Eye (tissue), 1 donor: ENCODE measurements at regions not wholly inside any gene's neighbourhood (a gene's known extent, or its start where the extent isn't known, plus 50 kb on each side); places are given as distances from the start of the nearest gene placed in this dataset.
A peak's percentile ranks its signal among the peaks of the same experiment; 100 is the strongest.
"Not testable (repeated sequence)": the region's sequence is repeated elsewhere in the genome, so short reads cannot be mapped to it uniquely, and the experiment has no call there.

Experiments
- DNase-seq: peaks from one replicate; pipeline ENCODE4 v3.0.0-alpha.2; 2015

DNA sequence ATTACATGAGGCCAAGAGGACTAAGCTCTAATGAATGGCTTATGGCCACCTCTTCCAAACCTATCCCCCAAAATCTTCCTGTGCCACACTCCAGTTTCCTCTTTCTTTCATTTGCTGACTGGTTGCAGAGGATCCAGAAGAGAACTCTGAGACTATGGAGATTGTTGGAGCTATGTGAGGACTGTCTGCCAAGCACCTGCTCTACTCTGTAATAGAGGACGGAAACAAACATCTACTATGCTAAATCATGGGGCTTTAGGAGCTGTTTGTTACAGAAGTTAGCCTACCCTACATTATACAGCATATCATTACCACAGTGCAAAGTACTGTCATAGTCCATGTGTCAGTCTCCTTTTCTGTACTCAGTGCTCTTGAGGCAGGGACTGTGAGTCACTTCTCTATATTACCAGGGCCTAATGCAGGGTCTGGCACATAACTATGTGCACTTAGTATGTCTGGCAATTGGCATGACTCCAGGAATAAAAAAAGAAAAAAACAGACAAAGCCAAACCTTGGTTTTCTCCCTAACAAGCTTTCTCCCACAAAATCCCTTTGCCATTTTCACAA is 95.1 kb downstream of the RPAP3 start:
- no peak for DNase-seq

DNA sequence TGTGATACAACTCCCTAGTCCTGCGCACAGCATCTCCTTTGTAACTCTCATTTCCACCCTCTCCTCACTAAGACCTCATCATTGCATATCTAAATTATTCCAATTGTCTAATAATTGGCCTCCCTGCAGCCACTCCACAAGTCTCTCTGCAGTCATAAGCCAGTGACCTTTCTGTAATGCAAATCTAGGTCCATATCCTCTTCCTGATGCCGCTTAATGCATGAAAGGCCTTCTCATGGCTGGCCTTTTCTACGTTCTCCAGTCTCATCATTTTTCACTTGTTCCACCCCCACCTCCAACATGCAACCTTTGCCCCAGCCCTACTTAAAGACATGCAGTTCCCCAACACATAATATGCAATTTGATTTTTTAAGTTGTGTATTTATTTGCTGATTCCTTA is 96.0 kb downstream of the RPAP3 start:
- no peak for DNase-seq

DNA sequence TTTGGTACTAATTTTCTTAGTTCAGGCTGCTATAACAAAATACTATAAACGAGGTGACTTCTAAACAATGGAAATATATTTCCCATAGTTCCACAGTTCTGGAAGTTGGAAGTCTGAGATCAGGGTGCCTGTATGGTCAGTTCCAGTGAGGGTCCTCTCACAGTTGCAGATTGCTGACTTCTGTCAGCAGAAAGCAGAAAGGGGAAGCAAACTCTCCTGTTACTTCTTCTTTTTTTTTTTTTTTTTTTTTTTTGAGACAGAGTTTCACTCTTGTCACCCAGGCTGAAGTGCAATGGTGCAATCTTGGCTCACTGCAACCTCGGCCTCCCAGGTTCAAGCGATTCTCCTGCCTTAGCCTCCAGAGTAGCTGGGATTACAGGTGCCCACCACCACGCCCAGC is 97.2 kb downstream of the RPAP3 start:
- not testable (repeated sequence) for DNase-seq

DNA sequence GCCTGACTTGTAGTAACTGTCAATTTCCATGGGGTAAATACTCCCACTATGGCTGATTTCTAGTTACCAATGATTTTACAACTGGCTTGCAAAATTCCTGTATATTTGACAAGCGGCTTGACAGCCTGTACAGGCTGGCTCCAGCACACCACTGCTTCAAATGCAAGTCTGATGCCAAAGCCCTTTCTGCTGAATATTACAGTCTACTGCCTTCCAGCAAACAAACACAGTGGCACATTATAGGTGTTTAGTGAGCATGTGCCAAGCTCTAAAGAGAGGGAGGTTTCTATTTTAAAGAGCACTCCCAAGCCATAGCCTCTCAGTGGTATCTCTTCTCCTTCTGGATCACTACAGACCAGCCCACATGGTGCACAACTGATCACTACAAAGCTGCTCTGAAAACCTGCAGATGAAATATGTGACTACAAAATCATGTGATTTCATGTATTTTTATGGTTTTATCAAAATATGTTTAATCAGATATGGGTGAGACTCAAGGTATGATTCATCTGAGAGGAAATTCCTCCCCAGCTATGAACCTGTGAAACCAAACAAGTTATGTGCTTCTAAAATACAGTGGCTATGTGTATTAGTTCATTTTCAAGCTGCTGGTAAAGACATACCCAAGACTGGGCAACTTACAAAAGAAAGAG is 101.5 kb downstream of the RPAP3 start:
- DNase-seq: no peak

DNA sequence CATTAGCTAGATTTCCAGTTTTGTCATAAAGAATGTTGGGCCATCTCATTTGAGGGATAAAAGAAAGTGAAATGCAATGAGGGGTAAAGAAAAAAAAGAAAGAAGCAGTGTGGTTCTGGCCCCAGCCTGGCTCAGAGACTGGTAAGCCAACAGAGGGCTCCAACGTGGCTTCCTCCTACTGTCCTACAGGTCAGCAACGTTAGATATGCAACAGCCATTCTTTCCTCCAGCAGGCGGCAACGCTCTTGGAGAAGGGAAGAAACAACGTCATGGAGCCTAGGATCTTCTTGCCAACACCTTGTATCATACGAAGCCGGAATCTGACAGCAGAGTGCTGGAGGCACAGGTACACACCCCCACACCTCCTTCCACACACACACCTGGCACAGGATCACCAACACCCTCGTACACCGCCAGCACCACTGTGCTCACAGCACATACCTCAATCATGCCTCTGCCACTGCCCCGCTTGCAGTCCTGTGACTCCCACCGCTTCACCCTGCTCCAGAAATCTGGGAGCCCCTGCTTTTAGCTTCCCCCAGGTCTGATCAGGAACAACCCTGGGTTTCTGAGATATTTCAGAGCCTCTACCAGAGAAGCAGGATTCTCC is 102.8 kb downstream of the RPAP3 start:
- no peak for DNase-seq

DNA sequence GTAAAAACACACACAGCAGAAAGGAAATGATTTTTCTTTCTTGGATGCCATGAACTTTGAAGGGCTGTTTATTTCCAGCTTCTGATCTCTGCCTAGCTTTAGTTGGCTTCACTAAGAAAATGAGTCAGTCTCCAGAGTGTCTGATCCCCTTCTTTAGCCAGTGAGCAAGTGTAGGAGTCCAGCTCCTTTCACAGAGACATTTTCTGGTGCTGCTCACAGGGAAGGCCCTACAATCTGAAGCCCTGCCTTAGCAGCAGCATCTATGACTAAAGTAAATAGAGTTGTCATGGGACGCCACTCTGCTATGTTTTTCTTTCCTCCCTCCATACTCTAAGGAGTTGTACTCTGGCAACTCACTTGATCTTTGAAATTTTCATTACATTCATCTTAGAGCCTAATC is 103.5 kb downstream of the RPAP3 start:
- no peak for DNase-seq

DNA sequence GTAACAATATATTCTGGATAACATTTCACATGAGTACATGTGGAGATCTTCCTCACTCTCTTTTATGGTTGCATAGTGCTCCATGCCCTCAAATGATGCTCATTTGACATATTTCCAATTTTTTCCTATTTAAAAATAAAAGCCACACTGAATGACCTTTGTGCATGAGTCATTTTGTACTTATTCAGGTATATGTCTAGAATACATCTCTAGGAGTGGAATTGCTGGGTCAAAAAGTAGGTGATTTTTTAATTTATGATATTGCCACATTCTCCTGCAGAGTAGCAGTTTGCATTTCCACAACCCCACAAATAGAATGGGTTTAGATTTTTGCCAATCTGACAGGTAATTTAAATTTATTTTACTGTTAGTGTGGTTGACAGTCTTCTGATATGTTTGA is 104.8 kb downstream of the RPAP3 start:
- no peak for DNase-seq

DNA sequence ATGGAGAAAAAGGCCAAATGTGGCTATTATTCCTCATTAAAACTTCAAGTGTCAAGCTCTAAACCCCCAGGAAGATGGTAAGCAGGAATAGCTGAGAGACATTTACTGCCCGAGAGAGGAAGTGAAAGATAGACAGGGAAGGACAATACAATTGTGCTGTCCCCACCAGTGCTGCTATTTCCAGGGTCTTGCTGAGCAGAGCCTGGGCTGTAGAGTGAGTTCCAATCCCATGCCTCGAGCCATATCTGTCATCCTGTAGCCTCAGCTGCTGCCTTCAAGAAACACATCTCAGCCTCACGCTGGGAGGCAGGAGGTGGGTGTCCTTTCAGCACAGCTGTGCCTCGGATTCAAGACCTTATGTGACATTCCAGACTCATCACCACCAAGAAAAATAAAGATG is 114.0 kb downstream of the RPAP3 start:
- peak; percentile 23 for DNase-seq

DNA sequence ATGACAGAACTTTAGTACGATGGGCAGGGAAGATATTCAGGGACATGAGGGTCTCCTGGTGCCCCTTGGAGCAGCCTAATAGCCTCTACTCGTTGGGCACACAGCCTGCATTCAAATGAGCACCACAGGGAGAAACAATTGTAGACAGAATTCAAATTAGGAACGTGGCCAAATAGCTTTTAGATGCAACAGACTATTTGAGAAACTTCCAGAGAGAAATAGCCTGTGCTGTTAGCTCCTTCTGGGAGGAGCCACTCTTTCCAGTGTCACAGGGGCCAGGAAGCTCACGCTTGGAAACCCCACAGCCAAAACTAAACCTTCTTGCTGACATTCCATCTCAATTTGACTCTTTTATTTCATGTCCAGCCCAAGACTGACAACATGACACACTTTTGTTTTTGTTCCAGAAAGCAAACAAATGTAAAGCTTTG is 114.5 kb downstream of the RPAP3 start:
- peak; percentile 39 for DNase-seq

DNA sequence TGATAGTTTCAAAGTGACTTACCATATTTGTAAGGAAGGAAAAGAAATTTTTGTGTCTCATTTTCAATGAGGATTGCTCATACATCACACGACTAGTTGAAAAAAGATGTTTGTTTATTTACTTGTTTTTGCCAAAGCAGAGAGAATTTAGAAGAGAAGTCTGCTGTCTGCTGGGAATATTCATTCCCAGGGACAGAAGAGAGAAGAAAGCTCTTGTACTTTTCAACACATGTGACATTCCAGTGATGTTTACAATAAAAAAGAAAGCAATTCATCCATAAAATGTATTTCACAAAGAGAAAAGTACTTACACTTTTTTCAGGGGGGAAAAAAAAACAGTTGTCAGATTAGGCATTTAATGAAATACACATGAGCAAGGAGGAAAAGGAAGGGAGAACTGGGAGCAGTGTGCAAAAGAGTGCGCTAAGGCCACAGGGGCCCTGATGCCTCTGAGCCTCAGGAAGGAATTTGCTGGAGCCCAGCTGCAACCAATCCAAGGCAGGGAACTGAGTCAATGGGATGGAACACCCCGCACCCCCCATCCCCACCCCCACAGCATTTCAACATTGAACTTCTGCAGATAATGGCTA is 115.0 kb downstream of the RPAP3 start:
- peak; percentile 45 for DNase-seq

DNA sequence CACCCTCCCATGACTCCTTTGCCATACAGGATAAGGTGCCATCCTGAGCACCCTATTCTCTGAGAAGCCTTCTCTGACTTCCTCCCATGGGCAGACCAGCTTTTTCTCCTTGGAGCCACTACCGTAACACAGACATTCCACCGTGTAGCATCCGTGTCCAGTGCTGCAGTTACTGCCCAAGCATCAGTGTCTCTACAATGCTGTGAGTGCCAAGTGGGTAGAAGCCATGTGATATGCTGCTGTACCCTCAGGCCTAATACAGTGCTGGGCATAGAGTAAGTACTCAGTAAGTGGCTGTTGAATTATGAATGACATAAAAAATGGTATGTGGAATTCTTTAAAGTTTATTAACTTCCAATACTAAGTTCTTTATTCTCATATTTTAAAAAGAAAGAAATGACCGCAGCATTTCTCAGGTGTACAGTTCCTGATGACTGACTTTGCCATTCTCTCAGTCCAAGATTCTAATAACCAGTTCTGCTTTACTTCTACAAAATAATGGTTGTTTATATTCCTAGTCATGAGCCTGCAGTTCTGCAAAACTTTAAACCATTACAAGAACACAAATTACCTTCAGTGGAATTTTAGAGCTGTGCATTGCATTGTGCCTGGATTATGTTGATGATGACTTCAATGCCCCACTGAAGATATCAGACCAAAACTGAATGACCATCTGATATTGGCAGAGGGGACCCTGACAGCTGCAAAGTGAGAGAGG is 118.7 kb downstream of the RPAP3 start:
- no peak for DNase-seq

DNA sequence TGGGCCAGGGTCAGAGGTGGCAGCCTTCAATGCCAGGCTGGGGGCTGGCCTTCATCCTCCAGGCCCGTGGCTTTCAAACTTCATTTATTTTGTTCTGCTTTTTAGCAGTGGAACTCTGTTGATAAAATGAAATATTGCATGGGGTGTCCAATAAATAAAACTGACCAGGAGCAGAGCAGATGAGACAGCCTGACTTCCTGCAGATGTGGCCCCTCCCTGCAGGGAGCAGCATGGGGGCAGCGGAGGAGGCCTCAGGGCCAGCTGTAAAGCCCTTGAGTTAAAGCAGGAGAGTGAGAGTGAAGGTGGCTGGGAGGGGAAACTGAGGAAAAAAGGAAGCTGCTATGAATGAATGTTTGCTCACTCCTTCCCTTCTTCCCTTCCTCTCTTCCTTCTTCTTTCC is 120.3 kb downstream of the RPAP3 start:
- DNase-seq: no peak

DNA sequence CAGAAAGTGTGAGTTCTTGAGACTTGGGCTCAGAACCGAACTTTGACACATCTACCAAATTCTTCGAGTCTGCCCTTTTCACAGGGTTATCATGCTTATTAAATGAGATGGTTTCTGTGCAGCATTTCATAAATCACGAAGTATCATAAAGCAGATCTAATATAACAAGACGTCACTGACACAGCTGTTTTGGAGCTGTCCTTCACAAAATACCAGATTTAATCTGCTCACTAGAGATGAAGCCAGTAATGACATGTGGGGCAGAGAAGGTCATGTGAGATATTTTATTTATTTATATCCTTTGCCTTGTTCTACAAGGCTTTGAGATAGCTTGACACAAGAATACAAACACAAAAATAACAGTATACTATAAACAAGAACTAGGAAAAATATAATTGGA is 127.0 kb downstream of the RPAP3 start:
- no peak for DNase-seq

DNA sequence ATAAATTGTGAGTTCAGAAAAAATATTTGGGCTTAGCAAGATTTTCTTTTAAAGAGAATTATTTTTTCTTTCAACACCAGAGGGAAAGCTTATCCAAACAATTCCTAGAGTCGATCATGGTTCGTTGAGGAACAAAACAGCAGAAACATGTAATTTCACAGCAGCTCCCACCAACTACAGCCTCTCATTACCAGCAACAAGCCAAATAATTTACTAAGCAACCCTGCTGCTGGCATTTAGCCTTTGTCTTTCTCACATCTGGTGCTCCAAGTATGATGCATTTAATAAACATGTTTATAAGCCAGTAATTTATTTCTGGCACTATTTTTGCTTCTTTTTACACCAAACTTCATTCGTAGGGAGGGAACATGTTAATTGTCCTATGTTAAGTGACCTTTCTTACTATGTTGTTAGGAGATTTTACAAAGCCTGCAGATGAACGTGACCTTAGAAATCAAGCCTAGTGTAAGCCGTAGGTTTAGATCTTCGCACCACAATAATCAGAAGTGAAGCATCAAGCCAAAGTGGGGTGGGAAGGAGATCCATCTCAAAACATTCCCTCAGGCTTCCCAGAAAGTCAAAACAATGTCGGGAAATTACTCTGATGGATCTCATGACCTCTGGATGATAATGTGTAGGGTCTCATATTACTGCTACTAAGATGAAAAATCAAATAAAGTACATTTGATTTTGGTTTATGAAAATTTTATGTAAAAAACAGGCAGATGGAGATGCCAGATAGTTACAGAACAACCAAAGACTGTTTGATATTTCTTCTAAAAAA is 128.4 kb downstream of the RPAP3 start:
- DNase-seq: peak; percentile 63

DNA sequence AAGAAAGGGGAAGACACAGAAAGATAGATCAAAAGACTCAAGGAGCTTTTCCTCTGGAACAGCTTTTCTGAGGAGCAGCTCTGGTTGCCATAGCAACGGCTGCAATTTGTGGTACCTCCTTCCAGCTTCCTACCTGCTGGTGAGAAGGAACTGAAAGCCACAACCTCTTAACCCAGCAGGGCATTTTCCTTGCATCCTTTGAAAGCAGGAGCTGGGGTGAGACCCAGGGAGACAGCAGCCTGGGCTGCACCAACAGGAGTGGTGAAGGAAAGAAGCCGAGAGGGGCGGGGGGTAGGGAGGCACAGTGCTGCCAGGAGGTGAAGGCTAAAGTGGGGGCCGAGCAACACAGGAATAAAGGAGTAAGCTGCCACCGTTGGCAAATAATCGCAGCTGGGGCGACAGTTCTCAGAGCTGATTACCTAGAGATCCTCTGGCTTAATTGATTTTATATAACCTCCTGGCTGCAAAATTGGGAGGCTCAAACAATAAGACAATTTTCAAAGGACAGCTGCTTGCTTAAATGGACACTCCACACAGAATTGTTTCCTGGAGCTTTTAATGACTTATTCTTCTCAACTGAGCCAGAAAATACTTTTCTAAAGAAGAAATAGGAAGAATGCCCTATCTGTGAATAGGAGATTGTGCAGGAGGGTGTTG is 129.4 kb downstream of the RPAP3 start:
- DNase-seq: peak; percentile 83

DNA sequence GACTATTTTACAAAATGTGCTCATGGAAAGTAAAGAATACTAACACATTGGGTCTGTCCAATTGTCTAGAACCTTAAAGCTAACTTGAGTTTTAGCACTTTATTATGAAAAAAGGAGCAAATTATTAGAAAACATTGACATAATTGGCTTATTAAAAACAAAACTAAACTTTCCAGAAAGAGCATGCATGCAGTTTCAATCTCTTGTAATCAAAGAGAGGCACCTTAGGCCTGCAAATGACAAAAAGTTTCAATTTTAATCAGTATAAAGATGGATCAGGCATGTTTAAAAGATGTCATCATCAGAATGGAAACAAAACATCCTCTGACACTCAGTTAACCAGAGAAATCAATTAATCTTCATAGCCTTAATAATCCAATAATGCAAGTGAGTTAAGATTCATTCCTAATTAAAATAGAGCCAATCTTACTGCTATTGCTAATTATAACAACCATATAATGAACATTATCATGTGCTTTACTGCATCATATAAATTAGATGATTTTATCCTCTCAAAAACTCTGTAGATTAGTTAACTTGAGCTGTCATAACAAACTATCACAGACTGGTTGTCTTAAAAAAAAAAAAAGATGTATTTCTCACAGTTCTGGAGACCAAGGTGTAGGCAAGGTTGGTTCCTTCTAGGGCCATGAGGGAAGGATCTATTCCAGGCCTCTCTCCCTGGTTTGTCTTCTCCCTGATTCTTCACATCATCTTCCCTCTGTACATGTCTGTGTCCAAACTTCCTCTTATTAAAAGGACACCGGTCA is 131.4 kb downstream of the RPAP3 start:
- no peak for DNase-seq

DNA sequence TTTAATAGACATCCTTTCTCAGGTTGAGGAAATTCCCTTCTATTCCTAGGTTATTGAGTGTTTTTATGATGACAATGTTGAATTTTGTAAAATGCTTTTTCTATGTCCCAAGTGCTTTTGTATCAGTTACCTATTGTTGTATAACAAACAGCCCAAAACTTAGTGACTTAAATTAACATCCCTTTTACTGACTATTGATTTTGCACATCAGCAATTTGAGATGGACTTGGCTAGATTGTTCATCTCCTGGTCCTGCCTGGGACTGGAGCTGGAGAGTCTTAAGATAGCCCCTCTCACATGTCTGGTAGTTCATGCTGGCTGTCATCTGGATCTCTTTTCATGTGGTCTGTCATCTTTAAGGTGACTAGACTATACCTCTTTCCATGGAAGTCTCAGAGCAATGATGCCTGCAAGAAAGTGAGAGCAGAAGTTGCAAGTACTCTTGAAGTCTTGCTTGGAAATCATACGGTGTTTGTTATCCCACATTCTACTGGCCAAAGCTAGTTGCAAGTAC is 132.6 kb downstream of the RPAP3 start:
- DNase-seq: no peak

DNA sequence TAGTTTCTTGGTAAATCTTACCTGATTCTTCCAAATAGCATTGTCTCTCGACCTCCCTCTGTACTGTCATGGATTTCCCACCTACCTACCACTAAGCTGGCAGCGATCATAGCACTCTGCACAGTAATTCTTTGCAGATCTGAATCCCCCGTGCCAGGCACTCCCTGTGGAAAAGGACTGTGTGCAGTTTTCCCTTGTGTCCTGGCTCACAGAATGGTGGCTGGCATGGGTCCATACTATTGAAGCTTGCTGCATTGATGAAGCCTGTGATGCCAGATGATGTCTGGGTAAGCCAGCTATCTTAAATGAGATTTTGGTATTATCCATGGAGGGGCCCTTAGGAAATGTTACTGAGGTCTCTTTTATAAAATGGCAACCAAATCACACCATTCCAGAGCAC is 135.7 kb downstream of the RPAP3 start:
- no peak for DNase-seq

DNA sequence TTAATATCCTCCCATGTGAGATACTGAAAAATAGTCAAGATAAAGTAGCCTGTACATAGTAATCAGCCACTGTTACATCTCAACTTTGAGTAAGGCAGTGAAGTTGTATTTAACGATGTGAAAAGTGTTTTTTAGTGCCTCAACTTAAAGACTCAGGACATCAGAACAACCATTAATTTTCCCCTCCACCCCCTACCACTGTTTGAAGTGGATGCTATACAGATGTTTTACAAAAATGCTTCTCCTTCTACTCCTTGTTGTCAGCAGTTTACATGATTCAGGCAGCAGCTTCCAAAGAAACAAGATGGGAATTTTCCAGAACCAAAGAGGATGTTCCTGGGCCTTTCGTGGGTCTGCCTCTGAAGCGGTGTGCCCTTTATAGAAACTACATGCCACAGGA is 143.6 kb downstream of the RPAP3 start:
- DNase-seq: no peak

DNA sequence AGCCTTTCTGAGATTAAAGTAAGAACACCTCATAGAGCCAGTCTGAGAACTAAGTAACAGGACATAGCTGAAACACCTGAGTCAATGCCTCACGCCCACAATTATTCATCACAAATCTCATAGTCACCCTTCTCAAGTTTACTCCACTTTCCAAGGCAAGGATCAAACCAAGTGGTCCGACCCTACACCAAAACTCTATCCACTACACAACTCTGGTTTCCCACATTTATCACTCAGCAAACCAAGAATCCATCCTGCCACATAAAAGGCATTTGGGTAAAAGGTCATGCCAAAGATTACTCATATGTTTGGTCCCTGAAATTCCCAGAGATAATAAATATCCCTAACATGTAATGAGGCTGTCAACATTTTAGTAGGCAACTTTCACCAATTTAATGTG is 144.1 kb downstream of the RPAP3 start:
- no peak for DNase-seq

DNA sequence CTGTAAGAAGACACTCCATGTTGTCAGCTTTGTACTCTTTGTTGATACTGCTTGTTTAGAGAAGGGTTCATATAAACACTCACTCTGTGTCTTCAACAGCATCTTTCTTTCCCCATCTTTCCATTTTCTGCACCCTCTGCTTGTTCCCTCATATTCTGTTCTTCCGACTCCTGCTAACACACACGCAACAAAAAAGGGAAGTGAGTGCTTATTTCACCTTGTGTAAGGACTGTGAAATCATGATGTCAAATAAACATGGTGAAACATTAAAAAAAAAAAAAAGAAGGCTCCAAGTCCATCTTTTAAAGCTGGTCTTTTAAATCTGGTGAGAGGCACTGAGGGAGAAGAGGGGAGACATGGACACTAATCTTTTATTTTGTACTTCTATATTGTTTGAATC is 145.4 kb downstream of the RPAP3 start:
- DNase-seq: no peak
